22Rv1 (cell line): ENCODE measurements at regions not wholly inside any gene's neighbourhood (a gene's known extent, or its start where the extent isn't known, plus 50 kb on each side); places are given as distances from the start of the nearest gene placed in this dataset.
A peak's percentile ranks its signal among the peaks of the same experiment; 100 is the strongest.

Experiments used
- H3K27ac ChIP-seq: fragments of 450-650 bp; 2 replicates; pipeline ENCODE4 v1.5.1; 2017
- ZFX ChIP-seq: fragments of 450-650 bp; IDR thresholded peaks from 2 replicates; pipeline ENCODE4 v1.6.1; 2017; ENCODE audit warnings: antibody characterized with exemption, borderline replicate concordance
- TF ChIP-seq, protein P1 (sequence below): fragments of 450-650 bp; IDR thresholded peaks from 2 replicates; pipeline ENCODE4 v1.5.1; 2017; ENCODE audit warnings: mild to moderate bottlenecking

- TF ChIP-seq, protein P1, sequence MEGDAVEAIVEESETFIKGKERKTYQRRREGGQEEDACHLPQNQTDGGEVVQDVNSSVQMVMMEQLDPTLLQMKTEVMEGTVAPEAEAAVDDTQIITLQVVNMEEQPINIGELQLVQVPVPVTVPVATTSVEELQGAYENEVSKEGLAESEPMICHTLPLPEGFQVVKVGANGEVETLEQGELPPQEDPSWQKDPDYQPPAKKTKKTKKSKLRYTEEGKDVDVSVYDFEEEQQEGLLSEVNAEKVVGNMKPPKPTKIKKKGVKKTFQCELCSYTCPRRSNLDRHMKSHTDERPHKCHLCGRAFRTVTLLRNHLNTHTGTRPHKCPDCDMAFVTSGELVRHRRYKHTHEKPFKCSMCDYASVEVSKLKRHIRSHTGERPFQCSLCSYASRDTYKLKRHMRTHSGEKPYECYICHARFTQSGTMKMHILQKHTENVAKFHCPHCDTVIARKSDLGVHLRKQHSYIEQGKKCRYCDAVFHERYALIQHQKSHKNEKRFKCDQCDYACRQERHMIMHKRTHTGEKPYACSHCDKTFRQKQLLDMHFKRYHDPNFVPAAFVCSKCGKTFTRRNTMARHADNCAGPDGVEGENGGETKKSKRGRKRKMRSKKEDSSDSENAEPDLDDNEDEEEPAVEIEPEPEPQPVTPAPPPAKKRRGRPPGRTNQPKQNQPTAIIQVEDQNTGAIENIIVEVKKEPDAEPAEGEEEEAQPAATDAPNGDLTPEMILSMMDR = peak; percentile 90
- no peak for TF ChIP-seq ZFX
- H3K27ac ChIP-seq = no peak overlapping the region
These were observed 283.1 kb downstream of the LMX1A start for GRCh38 chr1:165073185-165074007.

- no peak overlapping the region for H3K27ac ChIP-seq
- TF ChIP-seq, protein P1 = no peak
These were observed 285.8 kb downstream of the LMX1A start for GRCh38 chr1:165070675-165071074.

DNA sequence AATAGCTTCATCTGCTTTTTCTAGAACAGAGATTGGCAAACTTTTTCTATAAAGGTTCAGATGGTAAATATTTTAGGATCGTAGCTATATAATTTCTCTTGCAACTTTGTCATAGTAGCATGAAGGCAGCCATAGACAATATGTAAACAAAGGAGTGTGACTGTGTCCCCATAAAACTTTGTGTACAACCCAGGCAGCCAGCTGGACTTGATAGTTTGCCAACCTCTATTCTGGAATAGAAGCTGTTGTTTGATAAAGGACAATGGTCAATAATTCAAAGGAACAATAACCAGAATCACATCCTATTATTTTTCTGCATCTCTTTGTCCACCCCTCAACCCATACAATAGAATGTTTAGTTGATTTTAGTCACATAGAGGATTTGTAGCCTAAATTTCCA is 286.7 kb downstream of the LMX1A start:
- TF ChIP-seq, protein P1 = no peak
- no peak for TF ChIP-seq ZFX
- no peak overlapping the region for H3K27ac ChIP-seq

GRCh38 chr1:165068741-165069140 is 287.8 kb downstream of the LMX1A start:
- no peak for TF ChIP-seq ZFX
- TF ChIP-seq, protein P1 = no peak
- no peak overlapping the region for H3K27ac ChIP-seq

- TF ChIP-seq, protein P1 = no peak
- TF ChIP-seq ZFX = no peak
- no peak overlapping the region for H3K27ac ChIP-seq
These were observed 288.7 kb downstream of the LMX1A start for GRCh38 chr1:165067829-165068228.

- TF ChIP-seq, protein P1 = no peak
- TF ChIP-seq ZFX = no peak
- no peak overlapping the region for H3K27ac ChIP-seq
These were observed 293.1 kb downstream of the LMX1A start for GRCh38 chr1:165063181-165063965.

DNA sequence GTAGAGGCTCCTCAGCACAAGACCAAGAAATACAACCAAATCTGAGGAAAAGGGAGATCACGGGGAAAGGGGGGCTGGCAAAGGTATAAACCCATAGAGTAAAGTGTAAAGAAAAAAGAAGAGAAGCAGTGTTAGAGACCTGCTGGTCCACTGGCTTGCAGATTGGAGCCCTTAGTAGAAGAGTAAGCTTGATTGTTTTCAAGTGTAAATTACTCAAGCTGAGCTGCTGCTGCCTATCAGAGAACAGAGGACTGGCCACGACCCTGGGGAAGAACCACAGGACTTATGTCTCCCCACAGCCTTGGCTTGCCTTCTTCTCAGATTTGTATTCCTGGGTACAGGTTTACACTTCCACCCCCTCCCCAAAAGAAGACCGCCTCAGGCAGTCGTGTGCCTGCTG is 294.2 kb downstream of the LMX1A start:
- no peak overlapping the region for H3K27ac ChIP-seq
- TF ChIP-seq ZFX = no peak
- TF ChIP-seq, protein P1 = no peak
